ENCODE measurements at regions not wholly inside any gene's neighbourhood (a gene's known extent, or its start where the extent isn't known, plus 50 kb on each side); places are given as distances from the start of the nearest gene placed in this dataset.

GRCh38 chr13:74039154-74039553, 95.0 kb downstream of the KLF12 start:
- Histone ChIP-seq H3K18ac (ENCODE audit: low read depth, low read length) (no peak overlapping the region), H2BK15ac (ENCODE audit: low read depth, low read length) (no peak overlapping the region; the same call in 2 of the 3 replicates), H4K5ac (ENCODE audit: low read depth, low read length) (no peak overlapping the region), H3K56ac (ENCODE audit: extremely low read depth, insufficient read depth, low read length) (no peak overlapping the region), H2BK120ac (ENCODE audit: low read depth, low read length) (no peak overlapping the region), H4K20me1 (ENCODE audit: insufficient read depth, low read length) (peaks cover 19% of the 10 kb centered on the region; the same call in 1 of the 2 replicates), H3K4ac (ENCODE audit: low read depth, low read length) (no peak overlapping the region), H3K9me1 (ENCODE audit: insufficient read depth, low read length) (peaks cover 7% of the 10 kb centered on the region), H3K14ac (replicated peaks; ENCODE audit: low read depth, low read length) (no peak overlapping the region), H3K4me3 (ENCODE audit: insufficient read depth, low read depth, low read length) (no peak overlapping the region), H3K27ac (ENCODE audit: insufficient read depth, low read length) (no peak overlapping the region), H3K27me3 (ENCODE audit: control insufficient read depth, insufficient read depth, low read length) (no peaks in the 10 kb centered on the region), H3K4me2 (ENCODE audit: low read depth, low read length) (no peak overlapping the region), H3K9ac (ENCODE audit: low read depth, low read length) (no peak overlapping the region), H3K4me1 (ENCODE audit: control insufficient read depth, insufficient read depth, low read length) (peaks cover 2% of the 10 kb centered on the region; the same call in 1 of the 2 replicates), H2AK5ac (ENCODE audit: low read depth, low read length) (no peak overlapping the region), H2AFZ (replicated peaks; ENCODE audit: low read length, poor library complexity) (no peak overlapping the region), H2BK5ac (ENCODE audit: low read depth, low read length, poor library complexity, severe bottlenecking) (no peak overlapping the region), H3K36me3 (ENCODE audit: control insufficient read depth, insufficient read depth, low read length) (no peaks in the 10 kb centered on the region), H4K91ac (ENCODE audit: insufficient read depth, low read depth, low read length) (no peak overlapping the region), H3K9me3 (ENCODE audit: control insufficient read depth, insufficient read depth, low read length) (no peaks in the 10 kb centered on the region), H3K79me1 (ENCODE audit: low read depth in 1 of 2, low read length in 2 of 2) (peaks cover 25 to 66% of the 10 kb centered on the region in 2 experiments), H2BK20ac (ENCODE audit: low read depth, low read length) (no peak overlapping the region), H2AK9ac (replicated peaks; ENCODE audit: low read depth, low read length, poor library complexity) (no peak overlapping the region), H4K8ac (ENCODE audit: low read depth in 2 of 2, low read length in 2 of 2) (no peak overlapping the region), H3K23ac (ENCODE audit: low read depth, low read length) (no peak overlapping the region; the same call in 1 of the 2 replicates)
- WGBS, 2 experiments (ENCODE audit: extremely low coverage in 2 of 2, insufficient read length in 1 of 2) = no CpG with 5 or more reads among the region's 2 CpGs
- dilution Hi-C loops (cut with HindIII; ENCODE audit: low sequenced_read_pairs, unreplicated experiment) = no loop called here
- in situ Hi-C loops (cut with MboI; ENCODE audit: low sequenced_read_pairs) = no loop called here
- DNase-seq (no peak), ATAC-seq (ENCODE audit: low read depth) (no peak)
- CTCF ChIA-PET = interaction anchor here (0.7 kb wide), 1 partner anchor 248 kb away, joined by 3 read pairs; no protein-coding TSS in a partner anchor
- no TSS peak for BruUV-seq (replicated peaks)
- TF ChIP-seq RCOR1 (IDR thresholded peaks at IDR 0.05; ENCODE audit: insufficient replicate concordance, low read length) (no peak), CEBPB (IDR thresholded peaks at IDR 0.05; ENCODE audit: low read depth, low read length) (no peak), ELK1 (IDR thresholded peaks at IDR 0.05; ENCODE audit: borderline replicate concordance, low read depth, low read length) (no peak), MXI1 (IDR thresholded peaks at IDR 0.05; ENCODE audit: borderline replicate concordance, low read depth, low read length) (no peak), USF2 (IDR thresholded peaks at IDR 0.05; ENCODE audit: low read depth, low read length) (no peak), BHLHE40 (IDR thresholded peaks at IDR 0.05; ENCODE audit: low read depth, low read length) (no peak), FOS (IDR thresholded peaks at IDR 0.05; ENCODE audit: low read depth, low read length) (no peak), RAD21 (IDR thresholded peaks at IDR 0.05; ENCODE audit: low read length) (no peak), SMC3 (IDR thresholded peaks at IDR 0.05; ENCODE audit: low read depth, low read length) (no peak)
- intact Hi-C loops (cut with micrococcal nuclease) = no loop called here
- POLR2A ChIA-PET (ENCODE audit: unreplicated experiment) = no interaction called here
